HepG2 (cell line): ENCODE measurements at regions not wholly inside any gene's neighbourhood (a gene's known extent, or its start where the extent isn't known, plus 50 kb on each side); places are given as distances from the start of the nearest gene placed in this dataset.

Experiments used
- ATAC-seq: fragments of 200-7000 bp; cut with Tn5 transposase; 3 replicates; pipeline ENCODE4 v1.9.1; 2020; ENCODE audit warnings: mild to moderate bottlenecking, moderate library complexity
- BruUV-seq: library from RNA; stranded (reverse); fragments of 400-500 nt; replicated peaks from 2 replicates; lab custom pipeline; 2021; lab: Mats Ljungman, UMichigan
- CTCF ChIA-PET: fragments of 300-600 bp; formaldehyde crosslinking; extraction: SDS; loops from one replicate; lab custom pipeline; 2021; ENCODE audit warnings: low total read pairs, inconsistent platforms, low intra/inter-chr PET ratio; lab: Yijun Ruan, JAX
- POLR2A ChIA-PET: fragments of 350-600 bp; sonication (Branson Sonifier 250); formaldehyde crosslinking; loops from one replicate; lab custom pipeline; 2020; ENCODE audit warnings: antibody characterized with exemption, inconsistent platforms; lab: Yijun Ruan, JAX
- DNase-seq: peaks from one replicate; pipeline ENCODE4 v3.0.0-alpha.2; 2015; ENCODE audit warnings: low spot score
- FAIRE-seq: peaks from 3 replicates; lab custom pipeline; 2011; peaks lifted over from hg19 to GRCh38; lab: Jason Lieb, UNC
- H2AFZ ChIP-seq: one replicate; pipeline ENCODE4 v1.6.1; 2011; ENCODE audit warnings: low read length, inconsistent platforms
- H3K27ac ChIP-seq: fragments of 300-600 bp; 3 replicates; pipeline ENCODE4 v1.8.0; 2011; ENCODE audit warnings: mixed run types, mild to moderate bottlenecking, mixed read lengths, low read length, inconsistent platforms; ENCODE audit not compliant: insufficient read depth; ENCODE audit errors: extremely low read length
- H3K27me3 ChIP-seq, 2 experiments: fragments of 200-600 bp in 1 of 2; 2 replicates in 1 of 2; 3 replicates in 1 of 2; pipeline versions ENCODE4 v1.6.0 to v1.8.0; 2011; ENCODE audit warnings: low read length in 2 of 2, mild to moderate bottlenecking in 2 of 2, moderate library complexity in 2 of 2, inconsistent platforms in 1 of 2; ENCODE audit not compliant: insufficient read depth in 2 of 2, control insufficient read depth in 1 of 2
- H3K36me3 ChIP-seq, 2 experiments: fragments of 200-600 bp in 1 of 2; replicated peaks in 1 of 2; 2 replicates in 1 of 2; 3 replicates in 1 of 2; pipeline versions ENCODE4 v1.5.1 to v1.8.0; 2011; ENCODE audit warnings: low read length in 2 of 2, inconsistent platforms in 1 of 2; ENCODE audit not compliant: insufficient read depth in 2 of 2, control insufficient read depth in 1 of 2
- H3K4me1 ChIP-seq: 2 replicates; pipeline ENCODE4 v1.5.1; 2012; ENCODE audit warnings: low read length, inconsistent platforms; ENCODE audit not compliant: insufficient read depth
- H3K4me2 ChIP-seq: 2 replicates; pipeline ENCODE4 v1.6.0; 2011; ENCODE audit warnings: low read depth, low read length, inconsistent platforms
- H3K4me3 ChIP-seq, 3 experiments: fragments of 200-600 bp in 1 of 3; sonication (generic), shearing (Covaris generic) in 1 of 3; replicated peaks in 1 of 3; 2 replicates each; pipeline ENCODE4 v1.5.1; 2011 to 2016; ENCODE audit warnings: low read length in 3 of 3, inconsistent platforms in 2 of 3, low read depth in 2 of 3, mild to moderate bottlenecking in 2 of 3, control low read depth in 1 of 3, mixed read lengths in 1 of 3; ENCODE audit not compliant: insufficient read depth in 1 of 3
- H3K79me2 ChIP-seq: one replicate; pipeline ENCODE4 v1.6.1; 2011; ENCODE audit warnings: low read length, inconsistent platforms; ENCODE audit not compliant: insufficient read depth
- H3K9ac ChIP-seq: 2 replicates; pipeline ENCODE4 v1.6.0; 2011; ENCODE audit warnings: mild to moderate bottlenecking, low read depth, low read length, inconsistent platforms; ENCODE audit not compliant: insufficient read depth
- H3K9me3 ChIP-seq: 2 replicates; pipeline ENCODE4 v1.5.1; 2012; ENCODE audit warnings: mild to moderate bottlenecking, low read length
- H4K20me1 ChIP-seq: 2 replicates; pipeline ENCODE4 v1.6.0; 2011; ENCODE audit warnings: inconsistent platforms, mild to moderate bottlenecking, low read length, moderate library complexity; ENCODE audit not compliant: insufficient read depth
- HNF4A ChIP-seq: sonication (generic); formaldehyde crosslinking; IDR thresholded peaks from 2 replicates; pipeline ENCODE4 v1.4.0; 2020; ENCODE audit warnings: missing genetic modification reagents
- HOXA5 ChIP-seq: sonication (generic); formaldehyde crosslinking; IDR thresholded peaks from 2 replicates; pipeline ENCODE4 v1.4.0; 2020; ENCODE audit warnings: missing genetic modification reagents
- JUNB ChIP-seq: sonication (generic); formaldehyde crosslinking; IDR thresholded peaks from 2 replicates; pipeline ENCODE4 v1.8.0; 2022; ENCODE audit warnings: missing genetic modification reagents, mild to moderate bottlenecking, borderline replicate concordance
- MAF1 ChIP-seq: sonication (generic); formaldehyde crosslinking; IDR thresholded peaks from 2 replicates; pipeline ENCODE4 v1.5.0; 2020; ENCODE audit warnings: missing genetic modification reagents, borderline replicate concordance
- THYN1 ChIP-seq: sonication (generic); formaldehyde crosslinking; IDR thresholded peaks from 2 replicates; pipeline ENCODE4 v1.8.1; 2023; ENCODE audit warnings: low read depth, mild to moderate bottlenecking, moderate library complexity, missing genetic modification reagents, borderline replicate concordance
- ZNF33B ChIP-seq: sonication (generic); formaldehyde crosslinking; IDR thresholded peaks from 2 replicates; pipeline ENCODE4 v1.5.1; 2020; ENCODE audit warnings: mild to moderate bottlenecking, missing genetic modification reagents
- ZNF343 ChIP-seq: sonication (generic); formaldehyde crosslinking; IDR thresholded peaks from 2 replicates; pipeline ENCODE4 v1.4.0; 2020; ENCODE audit warnings: mild to moderate bottlenecking, missing genetic modification reagents
- ZNF451 ChIP-seq: sonication (generic); formaldehyde crosslinking; IDR thresholded peaks from 2 replicates; pipeline ENCODE4 v1.5.0; 2020; ENCODE audit warnings: mild to moderate bottlenecking, missing genetic modification reagents
- WGBS: methylation state at CpG from one replicate; pipeline ENCODE4 v1.1.6; 2017; ENCODE audit warnings: low lambda C conversion rate; 5-methylcytosine and 5-hydroxymethylcytosine counted together
- in situ Hi-C: cut with HindIII; loops from 2 replicates; pipeline ENCODE4 v1.10.0; 2017; ENCODE audit warnings: low pct_unique_long_range_greater_than_20kb; ENCODE audit not compliant: extremely low pct_ligation_motif_present
- intact Hi-C: fragments of 100-400 bp; cut with micrococcal nuclease; formaldehyde crosslinking; loops from one replicate; pipeline ENCODE4 v1.10.0; 2022; ENCODE audit not compliant: unreplicated experiment

- TF ChIP-seq HNF4A (CRISPR knock-in tag): no peak
These were observed 1690.7 kb downstream of the SLITRK5 start (continued) for GRCh38 chr13:89361909-89362308.

GRCh38 chr13:89363144-89363543 is 1692.0 kb downstream of the SLITRK5 start:
- POLR2A ChIA-PET: no interaction called here
- WGBS: 88% methylated on average over 31 of the region's 41 CpGs
- TF ChIP-seq MAF1 (CRISPR knock-in tag): no peak
- no peak for TF ChIP-seq HOXA5 (CRISPR knock-in tag)
- TF ChIP-seq ZNF343 (CRISPR knock-in tag): no peak
- no peak for TF ChIP-seq ZNF33B (CRISPR knock-in tag)
- no peak for TF ChIP-seq ZNF451 (CRISPR knock-in tag)
- TF ChIP-seq, all 625 proteins: peak for 0
- H3K4me2 ChIP-seq: no peak overlapping the region
- H3K27me3 ChIP-seq: no peaks in the 10 kb centered on the region; a peak in 1 of 5 replicates
- CTCF ChIA-PET: no interaction called here
- H2AFZ ChIP-seq: no peak overlapping the region
- in situ Hi-C loops (no loop called here), intact Hi-C loops (loop anchor here (5.0 to 10.0 kb wide), 2 partner anchors 332 to 1504 kb away; no protein-coding TSS in a partner anchor)
- H4K20me1 ChIP-seq: no peaks in the 10 kb centered on the region
- BruUV-seq: no TSS peak
- no peaks in the 10 kb centered on the region for H3K4me1 ChIP-seq
- no peaks in the 10 kb centered on the region for H3K79me2 ChIP-seq
- H3K27ac ChIP-seq: no peak overlapping the region
- no peak overlapping the region for H3K4me3 ChIP-seq
- DNase-seq (no peak), FAIRE-seq (no peak), ATAC-seq (no peak)
- no peaks in the 10 kb centered on the region for H3K9me3 ChIP-seq
- H3K9ac ChIP-seq: no peak overlapping the region
- no peaks in the 10 kb centered on the region for H3K36me3 ChIP-seq

GRCh38 chr13:89372193-89372592 is 1701.0 kb downstream of the SLITRK5 start:
- TF ChIP-seq JUNB (CRISPR knock-in tag): no peak
- TF ChIP-seq THYN1 (CRISPR knock-in tag): no peak
- DNase-seq (no peak), ATAC-seq (no peak), FAIRE-seq (no peak)
- Histone ChIP-seq H3K9ac (no peak overlapping the region), H3K27ac (no peak overlapping the region), H3K79me2 (no peaks in the 10 kb centered on the region), H2AFZ (no peak overlapping the region), H3K4me3 (no peak overlapping the region), H3K9me3 (no peaks in the 10 kb centered on the region), H3K4me1 (no peaks in the 10 kb centered on the region), H3K27me3 (no peaks in the 10 kb centered on the region), H3K36me3 (no peaks in the 10 kb centered on the region), H3K4me2 (no peak overlapping the region), H4K20me1 (no peaks in the 10 kb centered on the region)
- ChIA-PET CTCF (no interaction called here), POLR2A (no interaction called here)
- no TSS peak for BruUV-seq
- intact Hi-C loops (no loop called here), in situ Hi-C loops (no loop called here)
- WGBS: 19% methylated on average over 3 of the region's 3 CpGs
